GM12864 (cell line): ENCODE measurements at regions not wholly inside any gene's neighbourhood (a gene's known extent, or its start where the extent isn't known, plus 50 kb on each side); places are given as distances from the start of the nearest gene placed in this dataset.

Source experiments
- DNase-seq: peaks from one replicate; pipeline ENCODE4 v3.0.0-alpha.2; 2011; ENCODE audit warnings: low read depth
- H3K4me3 ChIP-seq: 2 replicates; pipeline ENCODE4 v1.5.1; 2011; ENCODE audit warnings: mild to moderate bottlenecking, low read depth, low read length, control low read depth
- TF ChIP-seq, protein P1 (sequence below): IDR thresholded peaks from 2 replicates; pipeline ENCODE4 v1.5.1; 2011; ENCODE audit warnings: low read depth, mild to moderate bottlenecking, moderate library complexity, low read length, control low read depth, inconsistent platforms; ENCODE audit errors: missing control alignments

DNA sequence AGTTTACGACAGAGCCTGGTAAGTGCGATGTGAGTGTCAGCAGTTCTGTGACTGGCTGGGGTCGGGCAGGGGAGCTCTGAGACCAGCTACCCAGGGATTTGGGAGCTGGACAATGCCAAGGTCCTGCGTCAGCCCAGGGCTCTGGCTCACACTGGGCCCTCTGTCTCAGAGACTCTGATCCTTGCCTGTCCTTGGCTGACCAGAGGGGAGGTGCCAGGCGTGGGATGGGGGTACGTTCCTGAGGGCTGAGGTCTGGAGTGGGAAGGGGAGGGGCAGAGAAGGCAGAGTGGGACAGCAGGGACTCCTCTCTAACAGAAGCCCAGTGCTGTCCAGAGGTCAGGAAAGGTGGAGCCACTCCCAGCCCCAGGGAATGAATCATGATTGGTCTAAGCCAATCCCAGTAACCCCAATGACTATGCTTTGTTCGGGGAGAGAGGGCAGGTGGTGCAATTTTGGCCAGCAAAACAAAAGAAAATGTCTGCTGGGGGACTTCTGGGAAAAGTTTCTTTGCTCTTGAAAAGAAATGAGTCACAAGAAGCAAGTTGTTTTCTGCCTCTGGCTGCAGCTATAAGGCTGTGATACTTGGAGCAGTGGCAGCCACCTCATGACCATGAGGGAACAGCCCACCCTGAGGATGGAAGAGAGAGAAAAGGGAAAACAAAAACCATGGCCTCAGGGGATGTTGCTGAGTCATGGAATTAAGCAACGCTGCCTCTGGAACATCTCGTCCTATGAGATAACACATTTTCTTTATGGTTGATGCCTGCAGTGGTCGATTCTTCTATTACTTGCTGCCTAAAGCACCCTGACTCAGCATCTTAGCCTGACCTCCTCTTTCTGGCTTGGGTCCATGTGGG lies 108.3 kb downstream of the CHST1 start:
- TF ChIP-seq, protein P1, sequence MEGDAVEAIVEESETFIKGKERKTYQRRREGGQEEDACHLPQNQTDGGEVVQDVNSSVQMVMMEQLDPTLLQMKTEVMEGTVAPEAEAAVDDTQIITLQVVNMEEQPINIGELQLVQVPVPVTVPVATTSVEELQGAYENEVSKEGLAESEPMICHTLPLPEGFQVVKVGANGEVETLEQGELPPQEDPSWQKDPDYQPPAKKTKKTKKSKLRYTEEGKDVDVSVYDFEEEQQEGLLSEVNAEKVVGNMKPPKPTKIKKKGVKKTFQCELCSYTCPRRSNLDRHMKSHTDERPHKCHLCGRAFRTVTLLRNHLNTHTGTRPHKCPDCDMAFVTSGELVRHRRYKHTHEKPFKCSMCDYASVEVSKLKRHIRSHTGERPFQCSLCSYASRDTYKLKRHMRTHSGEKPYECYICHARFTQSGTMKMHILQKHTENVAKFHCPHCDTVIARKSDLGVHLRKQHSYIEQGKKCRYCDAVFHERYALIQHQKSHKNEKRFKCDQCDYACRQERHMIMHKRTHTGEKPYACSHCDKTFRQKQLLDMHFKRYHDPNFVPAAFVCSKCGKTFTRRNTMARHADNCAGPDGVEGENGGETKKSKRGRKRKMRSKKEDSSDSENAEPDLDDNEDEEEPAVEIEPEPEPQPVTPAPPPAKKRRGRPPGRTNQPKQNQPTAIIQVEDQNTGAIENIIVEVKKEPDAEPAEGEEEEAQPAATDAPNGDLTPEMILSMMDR = no peak
- DNase-seq = no peak
- no peak overlapping the region for H3K4me3 ChIP-seq

DNA sequence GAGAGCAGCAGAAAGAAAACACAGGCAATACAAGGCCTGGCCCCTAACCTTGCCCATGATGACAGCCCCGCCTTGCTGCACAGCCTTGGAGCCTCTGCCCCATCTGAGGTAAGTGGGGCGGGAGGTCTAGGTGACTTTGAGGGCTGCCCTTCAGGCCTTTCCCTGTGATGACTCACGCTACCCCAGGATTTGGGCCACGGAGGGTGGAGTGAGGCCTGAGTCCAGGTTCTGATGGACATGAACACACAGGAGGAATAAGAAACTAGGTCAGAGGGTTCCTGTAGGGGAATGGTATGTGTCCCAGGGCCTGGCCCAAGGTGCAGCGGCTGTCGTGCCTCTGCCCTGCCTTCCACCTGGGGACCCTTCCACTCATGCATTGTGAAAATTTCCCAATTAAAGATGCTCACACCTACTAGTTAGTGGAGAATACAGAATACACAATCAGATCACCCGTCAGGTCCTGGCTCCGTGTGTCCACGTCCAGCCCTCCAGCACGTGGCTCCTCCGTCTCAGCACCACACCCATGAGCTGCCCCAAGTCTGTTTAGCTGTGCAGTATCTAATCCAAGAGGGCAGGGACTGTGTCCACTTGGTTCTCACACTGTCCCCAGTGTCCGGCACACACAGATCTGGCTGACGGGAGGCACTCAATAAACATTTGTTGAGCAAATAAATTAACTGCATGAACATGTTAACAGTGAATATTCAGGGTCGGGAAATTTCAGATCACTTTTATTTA lies 111.0 kb downstream of the CHST1 start:
- no peak overlapping the region for H3K4me3 ChIP-seq
- no peak for DNase-seq
- TF ChIP-seq, protein P1 = no peak

DNA sequence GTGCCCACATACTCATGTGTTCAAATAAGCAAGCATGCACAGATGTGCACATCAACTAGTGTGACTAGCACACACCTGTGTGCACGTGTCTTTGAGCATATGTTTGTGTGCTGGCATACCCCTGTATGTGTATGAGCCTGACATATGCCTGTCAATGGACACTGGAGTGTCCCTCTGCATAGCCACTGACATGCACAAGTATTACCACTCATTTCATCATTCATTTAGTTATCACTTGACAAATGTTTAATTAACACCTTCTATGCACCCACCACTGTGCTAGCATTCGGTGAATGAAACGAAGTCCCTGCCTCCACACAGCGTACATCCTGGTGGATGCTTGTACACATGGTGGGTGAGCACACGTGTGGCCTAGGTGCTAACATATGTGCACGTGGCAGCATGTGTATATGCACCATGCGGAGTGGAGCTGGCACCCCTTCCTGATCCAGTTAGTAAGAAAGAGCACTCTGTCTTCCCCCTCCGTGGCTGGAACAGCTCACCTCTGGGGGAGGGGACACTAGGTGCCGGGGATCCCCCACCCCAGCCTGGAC lies 112.0 kb downstream of the CHST1 start:
- no peak for DNase-seq
- no peak overlapping the region for H3K4me3 ChIP-seq
- TF ChIP-seq, protein P1 = no peak

- TF ChIP-seq, protein P1 = no peak
- DNase-seq = no peak
- no peak overlapping the region for H3K4me3 ChIP-seq
Observed at GRCh38 chr11:45551191-45551713, 114.2 kb downstream of the CHST1 start.

DNA sequence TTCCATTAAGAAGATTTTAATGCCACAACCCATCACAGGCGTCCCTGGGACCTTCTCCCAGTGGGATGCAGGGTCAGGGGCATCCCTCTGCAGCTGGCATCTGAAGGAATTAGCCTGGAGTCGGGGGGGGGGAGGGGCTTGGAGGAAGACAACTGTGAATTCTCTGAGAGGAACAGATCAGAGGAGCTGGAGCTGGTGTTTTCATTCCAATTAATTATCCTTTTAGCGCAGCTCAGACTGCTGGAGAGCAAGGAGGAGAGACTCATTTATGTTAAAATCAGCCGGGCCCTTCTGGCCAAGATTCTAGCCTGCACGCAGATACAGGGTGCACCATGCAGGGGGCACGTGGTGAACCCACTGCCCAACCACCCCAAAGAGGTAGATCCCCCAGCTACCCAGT lies 116.2 kb downstream of the CHST1 start:
- TF ChIP-seq, protein P1 = no peak
- DNase-seq = no peak
- H3K4me3 ChIP-seq = no peak overlapping the region

DNA sequence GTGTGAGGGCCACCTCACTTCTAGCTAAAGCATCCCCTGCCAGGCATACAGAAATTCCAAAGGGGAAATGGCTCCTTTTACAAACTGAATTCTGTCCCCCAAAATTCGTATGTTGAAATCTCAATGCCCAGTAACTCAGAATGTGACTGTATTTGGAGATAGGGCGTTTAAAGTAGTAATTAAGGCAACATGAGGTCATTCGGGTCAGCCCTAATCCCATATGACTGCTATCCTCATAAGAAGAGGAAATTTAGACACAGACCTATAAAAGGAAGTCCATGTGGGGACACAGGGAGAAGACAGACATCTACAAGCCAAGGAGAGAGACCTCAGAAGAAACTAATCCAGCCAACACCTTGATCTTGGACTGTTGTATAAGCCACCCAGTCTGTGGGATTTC lies 119.1 kb downstream of the CHST1 start:
- TF ChIP-seq, protein P1 = no peak
- DNase-seq = no peak
- H3K4me3 ChIP-seq = no peak overlapping the region
